GM18907 (cell line): ENCODE measurements at regions not wholly inside any gene's neighbourhood (a gene's known extent, or its start where the extent isn't known, plus 50 kb on each side); places are given as distances from the start of the nearest gene placed in this dataset.

Experiments
- ATAC-seq: cut with Tn5 transposase; IDR thresholded peaks from one replicate; pipeline ENCODE4 v1.9.1; 2021; ENCODE audit warnings: mild to moderate bottlenecking, moderate library complexity; ENCODE audit not compliant: unreplicated experiment

DNA sequence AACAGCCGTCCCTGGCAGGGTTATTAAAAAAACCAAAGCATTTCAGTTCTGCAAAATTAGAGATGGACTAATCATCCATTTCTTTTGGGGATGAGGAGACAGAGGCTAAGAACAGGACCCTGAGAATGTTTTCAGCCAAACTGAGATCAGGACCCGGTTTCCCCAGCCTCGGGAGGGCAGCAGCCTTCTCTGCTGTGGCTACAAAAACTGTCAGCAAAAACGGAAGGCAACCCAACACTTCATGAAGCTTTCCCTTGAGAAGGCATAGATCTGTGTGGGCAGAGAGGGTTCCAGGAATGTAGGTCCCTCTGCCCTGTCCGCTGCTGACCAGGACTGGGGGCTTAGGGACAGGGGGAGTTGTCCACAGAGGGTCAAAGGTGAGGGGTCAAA is 313.5 kb downstream of the TCERG1L start:
- ATAC-seq, result no peak

DNA sequence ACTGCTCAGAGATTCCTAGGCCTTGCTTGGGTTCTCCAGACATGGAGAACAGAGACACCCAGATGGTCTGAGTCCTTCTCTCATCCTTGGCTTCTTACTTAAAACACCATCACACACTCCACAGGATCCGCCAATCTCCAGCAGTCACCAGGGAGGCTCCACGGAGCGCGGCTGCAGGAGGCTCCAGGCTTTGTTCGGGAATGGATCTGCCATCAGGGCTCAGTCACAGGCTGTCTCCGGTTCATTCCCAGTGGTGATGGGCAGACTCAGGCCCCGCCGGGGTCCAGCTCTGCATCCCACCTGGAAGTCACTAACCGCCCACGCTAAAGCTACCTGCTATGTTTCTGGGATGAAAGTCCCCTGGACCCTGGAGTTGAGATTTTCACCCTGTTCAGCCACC is 312.9 kb downstream of the TCERG1L start:
- ATAC-seq, result no peak

DNA sequence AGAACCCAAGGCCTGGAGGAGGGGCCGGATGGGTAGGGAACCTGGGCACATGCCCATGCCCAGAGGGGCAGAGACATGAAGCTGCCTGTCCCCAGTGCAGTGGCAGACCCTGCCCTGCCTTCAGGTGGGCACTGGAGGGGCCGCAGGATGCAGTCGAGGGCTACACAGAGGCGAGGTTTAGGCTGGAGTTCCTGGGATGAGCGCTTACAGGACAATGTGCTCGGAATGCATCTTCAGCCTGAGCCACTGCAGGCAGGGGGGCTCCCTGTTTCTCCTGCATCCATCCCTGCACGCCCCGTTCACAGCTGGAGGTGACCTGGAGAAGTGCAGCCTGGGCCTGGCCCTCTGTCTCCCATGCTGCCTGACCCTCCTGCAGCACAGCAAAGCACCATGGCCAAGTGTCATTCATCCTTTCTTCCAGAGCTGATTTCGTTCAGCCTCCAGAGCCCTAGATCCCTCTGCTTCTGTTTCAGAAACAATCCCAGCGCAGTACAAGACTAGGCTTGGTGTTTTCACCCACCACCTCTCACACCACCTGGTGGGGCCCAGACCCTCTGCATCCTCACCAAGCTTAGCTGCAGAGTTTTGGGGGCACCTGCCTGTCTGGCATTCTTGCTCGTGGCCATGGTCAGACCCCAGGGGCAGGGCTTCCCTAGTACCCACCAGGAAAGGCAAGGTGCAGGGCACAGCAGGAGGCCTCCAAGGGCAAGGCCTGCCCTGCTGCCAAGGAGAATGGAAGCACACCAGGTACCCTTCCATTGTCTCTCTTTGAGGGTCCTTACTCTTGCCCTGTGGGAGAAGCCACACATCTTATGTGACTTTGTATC is 311.9 kb downstream of the TCERG1L start:
- no peak for ATAC-seq

DNA sequence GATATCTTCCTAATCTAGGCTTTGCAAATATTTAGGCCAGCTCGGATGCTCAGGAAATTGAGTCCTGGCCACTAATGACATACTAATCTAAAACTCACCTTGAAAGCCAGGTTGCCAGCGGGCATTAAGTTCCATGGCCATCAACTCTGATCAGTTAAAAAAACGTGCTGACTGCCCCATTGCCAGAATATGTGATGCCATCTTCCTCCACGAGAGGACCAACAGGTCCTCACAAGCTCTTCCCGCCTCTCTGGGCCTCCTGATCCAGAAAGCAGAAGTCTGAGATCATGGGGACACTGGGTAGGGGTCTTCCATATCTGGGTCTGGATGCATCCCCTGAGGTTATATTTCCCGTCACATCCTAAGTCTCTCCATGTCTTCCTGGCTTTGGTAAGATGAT is 311.3 kb downstream of the TCERG1L start:
- ATAC-seq, result no peak

DNA sequence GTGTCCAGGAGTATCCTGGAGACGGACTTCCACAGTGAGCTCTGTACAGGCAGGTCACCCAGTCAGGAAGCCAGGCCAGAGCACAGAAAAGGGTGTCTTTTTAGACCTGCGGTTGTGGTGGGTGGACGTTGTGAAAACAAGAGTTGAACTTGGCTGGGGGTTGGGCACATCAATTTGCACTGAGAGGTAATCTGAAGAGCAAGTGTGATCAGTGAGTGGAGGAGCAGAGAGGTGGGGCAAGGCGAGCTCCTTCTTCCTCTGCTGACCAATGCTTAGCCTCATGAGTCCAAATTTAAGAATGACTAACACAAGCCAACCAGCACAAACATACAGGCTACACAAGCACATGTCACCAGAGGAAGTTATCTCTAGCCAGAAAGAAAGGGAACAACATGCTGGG is 310.8 kb downstream of the TCERG1L start:
- no peak for ATAC-seq

DNA sequence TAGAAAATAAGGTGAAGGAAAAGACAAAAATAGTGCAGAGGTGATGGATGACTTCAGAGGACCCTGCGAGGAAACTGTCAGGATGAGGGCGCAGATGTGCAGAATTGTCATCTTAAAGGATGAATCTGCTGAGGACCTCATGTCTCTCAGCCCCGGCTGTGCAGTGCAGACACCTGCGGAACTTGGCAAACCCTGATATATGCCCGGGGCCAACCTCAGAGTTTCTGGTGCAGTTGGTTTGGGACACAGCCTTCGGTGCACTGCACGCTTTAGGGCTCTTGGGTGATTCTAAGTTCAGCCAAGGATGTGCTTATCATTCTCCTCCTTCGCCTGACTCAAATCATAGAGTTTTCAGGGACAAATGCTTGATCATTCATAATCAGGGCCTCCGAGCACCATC is 310.1 kb downstream of the TCERG1L start:
- ATAC-seq, result no peak

DNA sequence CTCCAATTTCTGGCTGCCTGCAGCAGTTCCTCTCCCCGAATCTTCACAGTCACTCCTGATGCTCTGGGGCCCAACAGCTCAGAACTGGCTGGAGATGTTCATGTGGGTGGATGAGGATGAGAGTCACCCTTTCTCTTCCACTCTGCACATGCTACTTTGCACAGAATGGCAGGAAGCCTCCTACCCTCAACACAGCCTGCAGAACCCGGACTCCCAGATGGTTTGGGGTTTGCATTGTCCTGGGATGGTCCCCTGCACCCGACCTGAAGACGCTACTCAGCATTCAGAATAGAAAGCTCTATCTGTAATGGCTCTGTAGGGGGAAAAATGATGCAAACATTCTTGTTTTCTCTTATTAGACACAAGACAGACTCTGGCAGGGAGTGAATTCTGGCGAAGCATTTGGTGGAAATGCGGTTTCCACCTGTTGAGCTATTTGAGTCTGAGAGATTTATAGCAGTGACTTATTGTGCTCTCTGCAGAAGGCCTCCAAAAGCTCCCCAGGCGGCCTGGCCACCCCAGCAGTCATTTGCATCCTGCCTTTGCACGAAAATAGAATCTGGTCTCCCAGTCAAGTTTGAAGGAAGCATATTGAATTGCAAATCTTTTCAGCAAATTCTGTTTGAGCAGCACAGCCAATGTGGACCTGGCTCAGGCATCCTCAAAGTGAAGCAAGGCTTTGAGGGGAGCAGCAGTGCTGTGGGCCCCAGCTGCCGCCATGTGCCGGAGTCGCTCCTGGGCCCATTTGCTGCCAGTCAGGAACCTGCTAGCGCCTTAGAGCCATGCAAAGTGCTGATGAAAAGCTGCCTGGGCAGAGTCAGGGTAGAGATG is 309.3 kb downstream of the TCERG1L start:
- no peak for ATAC-seq

DNA sequence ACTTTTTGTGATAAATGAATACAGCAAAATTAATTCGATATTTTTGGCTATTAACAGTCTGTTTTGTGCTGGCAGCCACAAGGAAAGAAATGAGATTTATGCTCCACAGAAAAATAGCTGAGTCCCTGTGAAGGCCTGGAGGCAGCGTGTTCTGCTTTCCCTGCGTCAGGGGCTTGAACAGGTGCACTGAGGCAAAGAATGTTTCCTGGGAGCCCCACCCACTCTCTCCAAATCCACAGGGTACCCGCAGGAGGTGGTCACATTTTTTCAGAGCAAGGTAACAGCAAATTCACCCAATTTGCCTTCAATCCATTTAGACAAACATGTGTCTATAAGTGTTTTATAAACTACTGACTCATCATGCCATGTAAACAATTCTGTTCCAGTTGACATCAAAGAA is 308.1 kb downstream of the TCERG1L start:
- no peak for ATAC-seq

DNA sequence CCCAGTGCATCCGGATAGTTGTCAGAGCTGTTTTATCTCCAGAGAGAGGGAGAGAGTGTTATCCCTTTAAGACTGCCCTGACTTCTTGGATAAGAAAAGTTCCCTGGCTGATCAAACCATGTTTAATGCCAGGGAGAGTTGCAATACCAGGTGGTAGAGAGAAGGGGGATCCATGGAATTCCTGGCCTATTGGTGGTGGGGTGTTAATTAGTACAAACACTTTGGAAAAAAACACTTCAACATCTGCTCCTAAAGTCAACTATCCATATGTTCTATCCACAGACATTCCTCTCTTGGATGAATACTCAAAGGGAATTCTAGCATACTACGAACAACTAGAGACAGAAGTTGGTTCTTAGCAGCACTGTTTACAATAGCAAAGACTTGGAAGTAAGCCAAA is 307.2 kb downstream of the TCERG1L start:
- ATAC-seq, result no peak

DNA sequence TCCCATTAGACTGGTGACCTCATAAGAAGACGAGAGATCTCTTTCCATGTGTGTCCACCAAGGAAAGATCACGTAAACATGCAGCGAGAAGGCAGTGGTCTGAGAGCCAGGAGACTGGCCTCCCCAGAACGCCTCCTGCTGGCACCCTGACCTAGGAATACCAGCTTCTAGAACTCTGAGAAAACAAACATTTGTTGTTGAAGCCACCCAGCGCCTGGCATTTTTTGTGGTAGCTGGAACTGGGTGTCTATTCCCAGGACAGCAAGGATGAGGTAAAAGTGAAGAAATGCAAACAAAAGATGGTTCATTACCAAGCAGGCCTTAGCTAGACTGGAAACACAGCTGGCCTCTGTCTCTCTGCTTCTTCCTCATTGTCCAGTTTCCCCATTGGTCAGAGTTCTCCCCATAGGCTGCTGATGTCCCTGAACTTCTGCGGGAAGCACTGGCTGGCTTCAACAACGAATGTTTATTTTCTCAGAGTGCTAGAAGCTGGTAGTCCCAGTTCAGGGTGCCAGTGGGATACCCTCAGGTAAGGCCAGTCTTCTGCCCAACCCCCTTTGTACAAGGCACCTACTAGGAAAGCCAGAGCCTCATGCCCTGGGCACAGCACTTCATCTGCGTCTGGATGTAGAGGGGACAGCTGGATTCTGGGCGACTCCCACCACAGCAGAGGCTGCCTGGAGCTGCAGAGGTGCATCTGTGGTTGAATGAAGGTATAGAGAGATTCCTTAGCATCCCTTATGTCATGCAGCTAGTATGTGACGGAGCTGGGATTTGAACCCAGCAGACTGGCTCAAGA is 304.9 kb downstream of the TCERG1L start:
- ATAC-seq, result no peak

DNA sequence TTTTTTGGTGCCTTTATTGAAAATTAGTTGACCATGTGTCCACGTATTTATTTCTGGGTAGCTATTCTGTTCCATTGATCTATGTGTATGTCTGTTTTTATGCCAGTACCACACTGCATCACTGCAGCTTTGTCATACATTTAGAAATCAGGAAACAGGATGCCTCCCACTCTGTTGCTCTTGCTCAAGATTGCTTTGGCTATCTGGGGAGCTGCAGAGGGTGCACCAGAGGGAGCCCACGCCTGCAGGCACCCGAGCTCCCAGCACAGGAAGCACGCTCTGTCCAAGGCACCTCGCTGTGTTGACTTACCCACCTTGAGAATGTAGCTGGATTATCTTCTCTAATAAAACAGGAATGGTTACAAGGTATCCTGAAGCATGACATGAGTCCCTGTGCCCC is 301.7 kb downstream of the TCERG1L start:
- no peak for ATAC-seq

DNA sequence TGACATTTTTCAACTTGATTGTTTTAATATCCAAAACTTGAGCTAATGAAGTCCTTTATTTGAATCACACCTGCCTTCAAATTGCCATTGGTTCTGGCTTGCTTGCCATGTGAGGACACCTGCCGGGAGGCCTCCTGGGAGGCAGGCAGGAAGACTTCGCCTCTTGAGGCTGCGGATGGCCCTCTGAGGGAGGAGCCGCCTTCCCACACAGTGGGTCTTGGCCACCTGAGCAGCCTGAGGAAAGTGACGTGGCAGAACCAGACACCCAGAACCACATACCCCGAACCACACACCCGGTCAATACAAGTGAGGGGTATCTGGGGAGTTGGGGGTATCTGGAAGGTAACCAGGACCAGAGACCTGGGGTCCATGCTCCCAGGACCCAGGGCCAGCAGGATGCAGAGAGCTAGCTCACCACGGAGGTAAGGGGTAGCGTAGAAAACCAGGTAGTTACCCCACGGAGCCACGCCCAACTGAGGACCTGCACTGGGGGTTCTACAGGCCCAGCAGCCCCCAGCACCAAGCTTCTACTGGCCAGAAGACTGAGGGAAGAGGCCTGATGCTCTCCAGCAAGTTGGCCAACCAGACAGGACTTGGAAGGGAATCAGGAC is 300.5 kb downstream of the TCERG1L start:
- no peak for ATAC-seq

DNA sequence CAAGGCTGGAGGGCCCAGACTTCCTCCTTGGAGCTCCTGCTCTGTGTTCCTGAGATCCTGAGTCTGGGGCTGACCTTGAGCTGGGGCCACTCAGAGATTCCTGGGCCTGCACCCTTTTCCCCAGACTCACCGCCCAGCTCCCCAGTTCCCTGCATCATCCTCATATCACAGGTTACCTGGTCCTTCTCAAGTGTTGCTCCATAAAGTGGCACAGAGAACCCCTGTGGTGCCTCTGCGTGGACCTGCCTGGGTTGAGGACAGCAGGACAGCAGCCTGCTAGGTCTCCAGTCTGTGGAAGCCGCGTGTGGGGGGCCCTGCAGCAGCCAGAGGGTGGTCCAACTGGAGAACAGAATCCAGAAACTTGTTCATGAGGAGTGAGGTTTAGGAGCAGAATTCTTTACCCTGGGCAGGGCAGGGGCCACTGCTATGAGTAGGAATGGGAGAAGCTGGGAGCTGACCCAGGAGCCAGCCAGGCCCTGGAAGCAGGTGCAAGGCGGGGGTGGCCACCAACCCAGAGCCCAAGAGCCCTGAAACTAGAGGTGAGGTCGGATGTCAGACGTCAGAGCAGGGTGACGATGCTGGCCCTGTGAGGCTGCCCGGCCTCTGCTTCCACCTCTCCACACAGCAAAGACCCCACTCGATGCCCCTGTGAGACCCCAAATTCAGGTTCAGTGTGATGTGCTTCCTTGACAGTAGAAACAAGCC is 299.4 kb downstream of the TCERG1L start:
- ATAC-seq, result no peak

DNA sequence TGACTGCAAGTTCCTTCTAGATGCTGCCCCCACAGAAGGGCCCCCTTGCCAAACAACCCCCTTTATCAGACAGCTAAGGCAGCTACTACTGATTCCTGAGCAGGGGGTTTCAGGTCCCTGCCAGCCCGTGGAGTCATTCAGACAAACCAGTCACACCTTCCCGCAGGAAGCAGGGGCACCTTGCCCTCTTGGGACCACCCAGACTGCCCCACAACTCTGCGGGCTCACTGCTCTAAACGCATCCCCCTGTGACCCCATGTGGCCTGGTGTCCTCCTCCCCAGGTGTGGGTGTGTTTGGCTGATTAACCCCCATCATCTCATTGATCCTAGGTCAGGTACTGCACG is 298.9 kb downstream of the TCERG1L start:
- no peak for ATAC-seq

DNA sequence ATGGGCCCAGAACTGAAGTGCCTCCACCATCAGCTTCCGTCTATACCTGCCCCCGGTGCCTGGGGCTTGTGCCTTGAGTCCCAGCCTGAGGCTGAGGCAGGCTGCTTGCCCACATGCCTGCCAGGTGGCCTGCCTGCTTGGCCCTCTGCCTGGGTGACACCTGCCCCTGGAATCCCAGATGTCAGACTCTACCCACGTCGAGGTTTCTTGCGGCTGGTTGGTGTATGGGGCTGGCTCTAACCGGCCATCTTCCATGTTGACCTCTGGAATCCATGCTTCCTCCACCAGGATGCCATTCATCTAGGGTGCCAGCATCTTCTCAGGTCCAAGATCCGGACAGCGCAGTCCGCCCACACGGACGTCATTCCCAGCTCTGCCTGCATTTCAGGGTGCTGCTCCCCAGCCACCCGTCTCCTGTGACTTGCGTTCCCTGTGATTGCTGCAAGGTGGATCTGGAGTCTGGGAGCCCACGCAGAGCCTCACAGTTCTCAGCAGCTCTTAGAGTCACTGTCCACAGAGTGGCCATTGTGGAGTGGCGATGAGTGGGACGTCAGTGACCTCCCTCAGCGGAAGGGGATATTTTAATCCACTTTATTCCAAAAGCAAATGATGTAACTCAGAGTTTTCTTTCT is 298.1 kb downstream of the TCERG1L start:
- no peak for ATAC-seq

DNA sequence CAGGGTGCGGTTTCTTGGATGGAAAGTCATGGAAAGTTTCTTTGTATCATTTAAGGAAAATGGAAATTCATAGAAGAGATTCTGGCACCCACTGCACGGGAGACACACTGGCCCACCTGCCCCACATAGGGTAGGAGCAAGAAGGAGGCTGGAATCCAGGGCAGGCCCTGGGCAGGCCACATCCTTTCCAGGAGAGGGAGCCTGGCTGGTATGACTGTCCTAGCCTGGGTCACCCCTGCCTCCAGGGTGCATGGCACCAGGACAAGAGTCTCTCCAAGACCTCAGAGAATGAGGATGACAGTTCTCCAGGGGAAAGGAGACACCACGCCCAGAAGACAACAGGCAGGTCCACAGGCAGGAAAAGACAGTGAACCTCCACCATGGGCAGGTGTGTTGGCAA is 297.2 kb downstream of the TCERG1L start:
- no peak for ATAC-seq

DNA sequence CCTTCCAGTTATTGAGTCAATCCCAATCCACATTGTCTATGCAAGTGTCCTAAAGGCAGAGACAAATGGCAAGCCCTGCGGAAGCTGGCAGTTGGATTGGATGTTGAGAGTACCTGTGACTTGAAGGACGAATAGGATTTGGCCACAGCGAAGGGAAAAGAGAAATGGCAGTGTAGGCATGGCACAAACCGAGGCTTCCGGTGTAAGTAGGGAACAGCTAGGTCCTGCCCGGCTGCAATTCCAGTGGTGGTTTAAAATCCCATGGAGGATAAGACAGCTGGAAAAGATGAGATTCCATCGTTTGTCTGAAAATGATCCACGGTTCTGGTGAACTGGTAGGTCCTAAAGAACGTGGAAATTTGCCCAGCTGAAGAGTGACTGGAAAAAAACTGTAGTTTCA is 296.2 kb downstream of the TCERG1L start:
- ATAC-seq, result no peak

DNA sequence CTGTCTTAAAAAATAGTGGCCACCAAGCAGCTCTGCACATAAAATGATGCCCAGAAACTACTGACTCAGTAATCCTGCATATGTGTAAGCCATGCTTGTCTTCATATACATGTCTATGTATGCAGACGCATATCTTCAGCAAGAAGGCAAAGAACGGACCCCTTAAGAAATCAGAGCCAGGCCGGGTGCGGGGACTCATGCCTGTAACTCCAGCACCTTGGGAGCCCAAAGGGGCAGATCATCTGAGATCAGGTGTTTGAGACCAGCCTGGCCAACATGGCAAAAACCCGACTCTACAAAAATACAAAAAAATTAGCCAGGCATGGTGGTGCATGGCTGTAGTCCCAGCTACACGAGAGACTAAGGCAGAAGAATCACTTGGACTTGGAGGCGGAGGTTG is 295.0 kb downstream of the TCERG1L start:
- no peak for ATAC-seq

DNA sequence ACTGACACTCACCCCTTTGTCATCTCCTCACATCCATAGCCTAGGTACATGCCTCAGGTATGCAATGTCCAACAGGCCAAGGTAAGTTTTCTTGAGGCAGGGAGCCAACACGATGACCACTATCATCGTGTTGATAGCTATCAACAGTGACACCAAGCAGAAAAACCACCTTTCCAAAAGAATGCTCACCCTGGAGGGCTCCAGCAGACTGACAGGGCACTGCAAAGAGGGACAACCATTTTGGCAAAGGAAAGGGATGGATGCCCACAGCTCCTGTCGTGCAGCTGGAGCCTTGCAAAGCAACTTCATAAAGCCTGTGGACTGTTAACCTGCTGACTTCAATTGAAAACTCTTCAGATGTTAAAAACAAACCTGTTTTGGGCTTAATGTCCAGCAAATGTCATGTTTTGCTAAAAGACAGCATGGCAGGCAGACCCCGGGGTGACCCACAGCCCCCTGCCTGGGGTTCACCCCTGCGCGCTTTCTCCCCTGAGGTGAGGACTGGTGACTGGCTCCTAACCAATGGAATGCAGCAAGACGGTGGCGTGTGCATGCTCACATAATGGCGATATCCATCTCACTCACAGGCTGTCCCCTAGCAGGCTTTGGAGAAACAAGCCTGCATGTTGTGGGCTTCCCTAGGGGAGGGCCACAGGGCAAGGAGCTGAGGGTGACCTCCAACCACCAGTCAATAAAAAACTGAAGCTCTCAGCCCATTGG is 293.8 kb downstream of the TCERG1L start:
- no peak for ATAC-seq
